IMR-90 (cell line): ENCODE measurements at regions not wholly inside any gene's neighbourhood (a gene's known extent, or its start where the extent isn't known, plus 50 kb on each side); places are given as distances from the start of the nearest gene placed in this dataset.

Experiments
- ATAC-seq: fragments of 200-7000 bp; cut with Tn5 transposase; 2 replicates; pipeline ENCODE4 v1.9.1; 2020; ENCODE audit warnings: low read depth, mild to moderate bottlenecking, moderate library complexity
- BruUV-seq: library from RNA; stranded (reverse); fragments of 400-500 nt; replicated peaks from 2 replicates; lab custom pipeline; 2021; lab: Mats Ljungman, UMichigan
- CTCF ChIA-PET: fragments of 300-600 bp; formaldehyde crosslinking; extraction: SDS; loops from one replicate; lab custom pipeline; 2021; ENCODE audit warnings: antibody characterized with exemption; lab: Yijun Ruan, JAX
- POLR2A ChIA-PET: fragments of 300-600 bp; sonication (Branson Sonifier 250); formaldehyde crosslinking; loops from one replicate; lab custom pipeline; 2022; ENCODE audit warnings: antibody characterized with exemption; ENCODE audit not compliant: unreplicated experiment; lab: Charles Lee
- DNase-seq: peaks from one replicate; pipeline ENCODE4 v3.0.0; 2013
- H2AFZ ChIP-seq: replicated peaks from 2 replicates; pipeline ENCODE3; 2013; ENCODE audit warnings: low read length, mild to moderate bottlenecking; ENCODE audit not compliant: poor library complexity
- H2AK5ac ChIP-seq: 2 replicates; pipeline ENCODE4 v1.6.1; 2013; ENCODE audit warnings: low read depth, low read length, inconsistent platforms
- H2AK9ac ChIP-seq: replicated peaks from 2 replicates; pipeline ENCODE3; 2013; ENCODE audit warnings: mild to moderate bottlenecking, low read depth, low read length, moderate library complexity; ENCODE audit not compliant: poor library complexity
- H2BK120ac ChIP-seq: 2 replicates; pipeline ENCODE4 v1.6.1; 2013; ENCODE audit warnings: low read depth, low read length, inconsistent platforms
- H2BK15ac ChIP-seq: 3 replicates; pipeline ENCODE4 v1.6.1; 2013; ENCODE audit warnings: low read depth, low read length, inconsistent platforms
- H2BK20ac ChIP-seq: 2 replicates; pipeline ENCODE4 v1.6.1; 2013; ENCODE audit warnings: low read depth, mild to moderate bottlenecking, inconsistent platforms, low read length, moderate library complexity
- H2BK5ac ChIP-seq: 2 replicates; pipeline ENCODE4 v1.6.1; 2013; ENCODE audit warnings: mild to moderate bottlenecking, low read depth, low read length, inconsistent platforms; ENCODE audit not compliant: poor library complexity, severe bottlenecking
- H3K14ac ChIP-seq: replicated peaks from 2 replicates; pipeline ENCODE4 v1.6.1; 2013; ENCODE audit warnings: low read depth, low read length, inconsistent platforms
- H3K18ac ChIP-seq: 2 replicates; pipeline ENCODE4 v1.6.1; 2013; ENCODE audit warnings: low read depth, low read length, control low read depth
- H3K23ac ChIP-seq: 2 replicates; pipeline ENCODE4 v1.6.1; 2013; ENCODE audit warnings: low read depth, low read length, inconsistent platforms
- H3K27ac ChIP-seq: 2 replicates; pipeline ENCODE4 v1.5.1; 2013; ENCODE audit warnings: mild to moderate bottlenecking, control low read depth, low read length; ENCODE audit not compliant: insufficient read depth
- H3K27me3 ChIP-seq: 2 replicates; pipeline ENCODE4 v1.6.1; 2013; ENCODE audit warnings: low read length; ENCODE audit not compliant: control insufficient read depth, insufficient read depth
- H3K36me3 ChIP-seq: 2 replicates; pipeline ENCODE4 v1.6.1; 2013; ENCODE audit warnings: low read length, mixed read lengths; ENCODE audit not compliant: control insufficient read depth, insufficient read depth
- H3K4ac ChIP-seq: 2 replicates; pipeline ENCODE4 v1.6.1; 2013; ENCODE audit warnings: low read depth, low read length, inconsistent platforms
- H3K4me1 ChIP-seq: 2 replicates; pipeline ENCODE4 v1.6.1; 2013; ENCODE audit warnings: low read length, mixed read lengths; ENCODE audit not compliant: control insufficient read depth, insufficient read depth
- H3K4me2 ChIP-seq: 2 replicates; pipeline ENCODE4 v1.6.1; 2013; ENCODE audit warnings: low read depth, mild to moderate bottlenecking, control low read depth, low read length, moderate library complexity
- H3K4me3 ChIP-seq: 2 replicates; pipeline ENCODE4 v1.5.1; 2013; ENCODE audit warnings: low read depth, mild to moderate bottlenecking, control low read depth, low read length, moderate library complexity; ENCODE audit not compliant: insufficient read depth
- H3K56ac ChIP-seq: 2 replicates; pipeline ENCODE4 v1.6.1; 2013; ENCODE audit warnings: low read length, inconsistent platforms; ENCODE audit not compliant: insufficient read depth; ENCODE audit errors: extremely low read depth
- H3K79me1 ChIP-seq, 2 experiments: 2 replicates each; pipeline ENCODE4 v1.6.1; 2013; ENCODE audit warnings: low read length in 2 of 2, inconsistent platforms in 1 of 2, low read depth in 1 of 2
- H3K9ac ChIP-seq: 2 replicates; pipeline ENCODE4 v1.6.1; 2013; ENCODE audit warnings: low read depth, low read length, control low read depth
- H3K9me1 ChIP-seq: 2 replicates; pipeline ENCODE4 v1.6.1; 2013; ENCODE audit warnings: low read length, inconsistent platforms; ENCODE audit not compliant: insufficient read depth
- H3K9me3 ChIP-seq: 2 replicates; pipeline ENCODE4 v1.6.1; 2013; ENCODE audit warnings: low read length; ENCODE audit not compliant: control insufficient read depth, insufficient read depth
- H4K20me1 ChIP-seq: 2 replicates; pipeline ENCODE4 v1.6.1; 2013; ENCODE audit warnings: low read length, inconsistent platforms; ENCODE audit not compliant: insufficient read depth
- H4K5ac ChIP-seq: 2 replicates; pipeline ENCODE4 v1.6.1; 2013; ENCODE audit warnings: mild to moderate bottlenecking, low read depth, low read length, control low read depth
- H4K8ac ChIP-seq, 2 experiments: 2 replicates each; pipeline ENCODE4 v1.6.1; 2013; ENCODE audit warnings: low read depth in 2 of 2, low read length in 2 of 2, control low read depth in 1 of 2, inconsistent platforms in 1 of 2
- H4K91ac ChIP-seq: 2 replicates; pipeline ENCODE4 v1.6.1; 2013; ENCODE audit warnings: low read depth, low read length, inconsistent platforms; ENCODE audit not compliant: insufficient read depth
- BHLHE40 ChIP-seq: fragments of 150-350 bp; IDR thresholded peaks from 2 replicates; pipeline ENCODE4 v1.6.1; 2016; ENCODE audit warnings: mild to moderate bottlenecking, low read depth, low read length
- CEBPB ChIP-seq: IDR thresholded peaks from 2 replicates; pipeline ENCODE4 v1.6.1; 2012; ENCODE audit warnings: low read depth, low read length, improper control_type of control experiment
- CHD1 ChIP-seq: IDR thresholded peaks from 2 replicates; pipeline ENCODE4 v1.6.1; 2012; ENCODE audit warnings: low read depth, low read length, improper control_type of control experiment
- FOS ChIP-seq: fragments of 150-350 bp; IDR thresholded peaks from 2 replicates; pipeline ENCODE4 v1.6.1; 2016; ENCODE audit warnings: low read depth, low read length
- MAFK ChIP-seq: IDR thresholded peaks from 2 replicates; pipeline ENCODE4 v1.6.1; 2012; ENCODE audit warnings: low read depth, low read length, improper control_type of control experiment
- MAZ ChIP-seq: IDR thresholded peaks from 2 replicates; pipeline ENCODE4 v1.6.1; 2012; ENCODE audit warnings: low read depth, mild to moderate bottlenecking, low read length, improper control_type of control experiment, moderate library complexity, borderline replicate concordance
- MXI1 ChIP-seq: IDR thresholded peaks from 2 replicates; pipeline ENCODE4 v1.6.1; 2012; ENCODE audit warnings: low read depth, mild to moderate bottlenecking, low read length, moderate library complexity, borderline replicate concordance
- NFE2L2 ChIP-seq: fragments of 150-350 bp; IDR thresholded peaks from 2 replicates; pipeline ENCODE4 v1.6.1; 2016; ENCODE audit warnings: low read depth, mild to moderate bottlenecking, low read length
- POLR2A ChIP-seq: IDR thresholded peaks from 2 replicates; pipeline ENCODE4 v1.6.1; 2012; ENCODE audit warnings: mild to moderate bottlenecking, low read depth, low read length
- RAD21 ChIP-seq: IDR thresholded peaks from 2 replicates; pipeline ENCODE4 v1.6.1; 2012; ENCODE audit warnings: low read length, improper control_type of control experiment
- RCOR1 ChIP-seq: IDR thresholded peaks from 2 replicates; pipeline ENCODE4 v1.6.1; 2012; ENCODE audit warnings: mild to moderate bottlenecking, low read length, improper control_type of control experiment; ENCODE audit not compliant: insufficient replicate concordance
- RFX5 ChIP-seq: IDR thresholded peaks from 2 replicates; pipeline ENCODE4 v1.8.0; 2012; ENCODE audit warnings: low read depth, mild to moderate bottlenecking, low read length, moderate library complexity
- SMC3 ChIP-seq: fragments of 150-350 bp; IDR thresholded peaks from 2 replicates; pipeline ENCODE4 v1.6.1; 2016; ENCODE audit warnings: low read depth, mild to moderate bottlenecking, antibody characterized with exemption, low read length, moderate library complexity
- WGBS, 2 experiments: methylation state at CpG; one replicate each; pipeline versions ENCODE4 v1.1.5 to v1.1.7; 2013; ENCODE audit warnings: missing lambda C conversion rate in 2 of 2; ENCODE audit not compliant: insufficient read length in 1 of 2; ENCODE audit errors: extremely low coverage in 2 of 2; 5-methylcytosine and 5-hydroxymethylcytosine counted together
- dilution Hi-C: fragments of 300-500 bp; cut with HindIII; formaldehyde crosslinking; loops from one replicate; pipeline ENCODE4 v1.14.3; 2018; ENCODE audit warnings: low sequenced_read_pairs; ENCODE audit not compliant: unreplicated experiment
- in situ Hi-C: fragments of 300-500 bp; cut with MboI; formaldehyde crosslinking; loops from 3 replicates; pipeline ENCODE4 v1.14.3; 2019; ENCODE audit warnings: low sequenced_read_pairs, inconsistent platforms, mixed read lengths
- intact Hi-C: fragments of 100-400 bp; cut with micrococcal nuclease; formaldehyde crosslinking; loops from 2 replicates; pipeline ENCODE4 v1.10.0; 2022
- TF ChIP-seq, protein P1 (sequence below): conservative IDR thresholded peaks from 2 replicates; pipeline ENCODE4 v1.5.1; 2012; ENCODE audit warnings: mild to moderate bottlenecking, low read depth, low read length, improper control_type of control experiment
- TF ChIP-seq, protein P2 (sequence below): fragments of 150-350 bp; IDR thresholded peaks from 2 replicates; pipeline ENCODE4 v1.6.1; 2017; ENCODE audit warnings: mild to moderate bottlenecking, antibody characterized with exemption, low read length, low read depth
- TF ChIP-seq, protein P3 (sequence below): fragments of 150-350 bp; IDR thresholded peaks from 2 replicates; pipeline ENCODE4 v1.6.1; 2016; ENCODE audit warnings: low read depth, mild to moderate bottlenecking, low read length, moderate library complexity, borderline replicate concordance

DNA sequence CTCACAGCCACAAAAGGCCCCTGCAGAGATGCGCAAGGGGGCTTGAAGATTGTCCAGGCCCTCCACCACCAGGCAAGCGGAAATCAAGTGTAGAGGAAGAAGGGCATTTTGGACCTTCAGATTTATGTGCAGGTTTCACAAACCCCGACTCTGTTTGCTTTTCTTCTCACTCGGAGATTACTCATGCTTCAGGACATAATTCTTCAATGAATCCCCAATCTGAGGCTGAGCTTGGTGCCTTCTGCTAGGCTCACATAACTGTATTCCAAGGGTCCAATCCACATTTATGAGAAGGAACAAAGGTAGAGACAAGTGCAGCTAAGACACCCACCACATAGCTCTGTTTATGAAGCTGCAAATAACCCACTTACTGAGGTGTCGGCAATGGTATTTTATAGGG lies 50.6 kb upstream of the NMNAT3 start:
- ChIA-PET CTCF (no interaction called here), POLR2A (no interaction called here)
- Histone ChIP-seq H2AK5ac (no peak overlapping the region), H3K4ac (no peak overlapping the region), H3K23ac (no peak overlapping the region), H4K8ac (no peak overlapping the region), H3K18ac (no peak overlapping the region), H4K20me1 (no peaks in the 10 kb centered on the region), H3K27ac (no peak overlapping the region), H2BK15ac (no peak overlapping the region), H3K4me3 (no peak overlapping the region), H2BK120ac (no peak overlapping the region), H2BK20ac (no peak overlapping the region), H4K5ac (no peak overlapping the region), H2AFZ (no peak overlapping the region), H2BK5ac (no peak overlapping the region), H4K91ac (no peak overlapping the region), H3K9me3 (no peaks in the 10 kb centered on the region), H3K36me3 (no peaks in the 10 kb centered on the region), H3K9ac (no peak overlapping the region), H3K14ac (no peak overlapping the region), H3K9me1 (no peaks in the 10 kb centered on the region), H3K56ac (no peak overlapping the region), H3K4me2 (no peak overlapping the region), H2AK9ac (no peak overlapping the region), H3K4me1 (no peaks in the 10 kb centered on the region), H3K79me1 (no peaks in the 10 kb centered on the region), H3K27me3 (no peaks in the 10 kb centered on the region)
- DNase-seq (no peak), ATAC-seq (no peak)
- no TSS peak for BruUV-seq
- in situ Hi-C loops = no loop called here
- intact Hi-C loops = no loop called here
- TF ChIP-seq POLR2A = no peak
- TF ChIP-seq MAFK = no peak
- TF ChIP-seq RCOR1 = no peak
- TF ChIP-seq, protein P1, sequence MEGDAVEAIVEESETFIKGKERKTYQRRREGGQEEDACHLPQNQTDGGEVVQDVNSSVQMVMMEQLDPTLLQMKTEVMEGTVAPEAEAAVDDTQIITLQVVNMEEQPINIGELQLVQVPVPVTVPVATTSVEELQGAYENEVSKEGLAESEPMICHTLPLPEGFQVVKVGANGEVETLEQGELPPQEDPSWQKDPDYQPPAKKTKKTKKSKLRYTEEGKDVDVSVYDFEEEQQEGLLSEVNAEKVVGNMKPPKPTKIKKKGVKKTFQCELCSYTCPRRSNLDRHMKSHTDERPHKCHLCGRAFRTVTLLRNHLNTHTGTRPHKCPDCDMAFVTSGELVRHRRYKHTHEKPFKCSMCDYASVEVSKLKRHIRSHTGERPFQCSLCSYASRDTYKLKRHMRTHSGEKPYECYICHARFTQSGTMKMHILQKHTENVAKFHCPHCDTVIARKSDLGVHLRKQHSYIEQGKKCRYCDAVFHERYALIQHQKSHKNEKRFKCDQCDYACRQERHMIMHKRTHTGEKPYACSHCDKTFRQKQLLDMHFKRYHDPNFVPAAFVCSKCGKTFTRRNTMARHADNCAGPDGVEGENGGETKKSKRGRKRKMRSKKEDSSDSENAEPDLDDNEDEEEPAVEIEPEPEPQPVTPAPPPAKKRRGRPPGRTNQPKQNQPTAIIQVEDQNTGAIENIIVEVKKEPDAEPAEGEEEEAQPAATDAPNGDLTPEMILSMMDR = no peak
- TF ChIP-seq, protein P2, sequence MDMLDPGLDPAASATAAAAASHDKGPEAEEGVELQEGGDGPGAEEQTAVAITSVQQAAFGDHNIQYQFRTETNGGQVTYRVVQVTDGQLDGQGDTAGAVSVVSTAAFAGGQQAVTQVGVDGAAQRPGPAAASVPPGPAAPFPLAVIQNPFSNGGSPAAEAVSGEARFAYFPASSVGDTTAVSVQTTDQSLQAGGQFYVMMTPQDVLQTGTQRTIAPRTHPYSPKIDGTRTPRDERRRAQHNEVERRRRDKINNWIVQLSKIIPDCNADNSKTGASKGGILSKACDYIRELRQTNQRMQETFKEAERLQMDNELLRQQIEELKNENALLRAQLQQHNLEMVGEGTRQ = no peak
- no peak for TF ChIP-seq NFE2L2
- TF ChIP-seq MXI1 = no peak
- no peak for TF ChIP-seq FOS
- TF ChIP-seq BHLHE40 = no peak
- TF ChIP-seq SMC3 = no peak
- TF ChIP-seq MAZ = no peak
- TF ChIP-seq RAD21 = no peak
- TF ChIP-seq RFX5 = no peak
- no peak for TF ChIP-seq CHD1
- TF ChIP-seq CEBPB = no peak
- TF ChIP-seq, protein P3, sequence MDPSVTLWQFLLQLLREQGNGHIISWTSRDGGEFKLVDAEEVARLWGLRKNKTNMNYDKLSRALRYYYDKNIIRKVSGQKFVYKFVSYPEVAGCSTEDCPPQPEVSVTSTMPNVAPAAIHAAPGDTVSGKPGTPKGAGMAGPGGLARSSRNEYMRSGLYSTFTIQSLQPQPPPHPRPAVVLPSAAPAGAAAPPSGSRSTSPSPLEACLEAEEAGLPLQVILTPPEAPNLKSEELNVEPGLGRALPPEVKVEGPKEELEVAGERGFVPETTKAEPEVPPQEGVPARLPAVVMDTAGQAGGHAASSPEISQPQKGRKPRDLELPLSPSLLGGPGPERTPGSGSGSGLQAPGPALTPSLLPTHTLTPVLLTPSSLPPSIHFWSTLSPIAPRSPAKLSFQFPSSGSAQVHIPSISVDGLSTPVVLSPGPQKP = no peak
- dilution Hi-C loops = no loop called here
- no CpG with 5 or more reads among the region's 5 CpGs for WGBS, 2 experiments
